Vagina (tissue), 2 donors: ENCODE measurements at regions not wholly inside any gene's neighbourhood (a gene's known extent, or its start where the extent isn't known, plus 50 kb on each side); places are given as distances from the start of the nearest gene placed in this dataset.

ENCODE experiments used
- DNase-seq, 2 donors: peaks; one replicate each; pipeline ENCODE4 v3.0.0-alpha.2; 2017; ENCODE audit errors: extremely low spot score in 2 of 2
- H3K27ac ChIP-seq: fragments of 200-600 bp; sonication (generic); one replicate; pipeline ENCODE4 v1.5.1; 2019
- H3K27me3 ChIP-seq: fragments of 200-600 bp; sonication (generic); one replicate; pipeline ENCODE4 v1.5.1; 2019
- H3K36me3 ChIP-seq, 2 donors: fragments of 200-600 bp; sonication (generic); one replicate each; pipeline ENCODE4 v1.5.1; 2017 to 2019
- H3K4me1 ChIP-seq: fragments of 200-600 bp; sonication (generic); one replicate; pipeline ENCODE4 v1.5.1; 2019
- H3K4me3 ChIP-seq, 2 donors: fragments of 200-600 bp; sonication (generic); 1 replicate in 1 of 2; 2 replicates in 1 of 2; pipeline ENCODE4 v1.5.1; 2016 to 2019
- H3K9me3 ChIP-seq: fragments of 200-600 bp; sonication (generic); one replicate; pipeline ENCODE4 v1.5.1; 2019
- POLR2A ChIP-seq, 2 donors: fragments of 450-650 bp; IDR thresholded peaks; one replicate each; pipeline ENCODE4 v1.6.1; 2017; ENCODE audit warnings: antibody characterized with exemption in 2 of 2, mild to moderate bottlenecking in 2 of 2, moderate library complexity in 2 of 2
- POLR2AphosphoS5 ChIP-seq, 2 donors: sonication (generic); formaldehyde crosslinking; IDR thresholded peaks; one replicate each; pipeline ENCODE4 v1.9.0; 2017; ENCODE audit warnings: antibody characterized with exemption in 2 of 2, mild to moderate bottlenecking in 2 of 2, low read depth in 1 of 2; ENCODE audit not compliant: insufficient read depth in 1 of 2
- intact Hi-C: fragments of 100-400 bp; cut with DNase I; formaldehyde crosslinking; loops from one replicate; pipeline ENCODE4 v1.15.1; 2023
- TF ChIP-seq, protein P1 (sequence below), 3 experiments: fragments of 450-650 bp in 2 of 3; fragments of 200-600 bp in 1 of 3; sonication (generic) in 1 of 3; IDR thresholded peaks; one replicate each; pipeline ENCODE4 v1.5.1; 2017 to 2019; ENCODE audit warnings: antibody characterized with exemption in 3 of 3, mild to moderate bottlenecking in 2 of 3, moderate library complexity in 2 of 3

GRCh38 chr5:167071981-167072610, 1219.3 kb upstream of the WWC1 start:
- Histone ChIP-seq H3K36me3 (no peaks in the 10 kb centered on the region), H3K27ac (no peak overlapping the region), H3K9me3 (no peaks in the 10 kb centered on the region), H3K27me3 (no peaks in the 10 kb centered on the region), H3K4me1 (no peaks in the 10 kb centered on the region), H3K4me3 (no peak overlapping the region)
- intact Hi-C loops, result no loop called here
- TF ChIP-seq, protein P1, sequence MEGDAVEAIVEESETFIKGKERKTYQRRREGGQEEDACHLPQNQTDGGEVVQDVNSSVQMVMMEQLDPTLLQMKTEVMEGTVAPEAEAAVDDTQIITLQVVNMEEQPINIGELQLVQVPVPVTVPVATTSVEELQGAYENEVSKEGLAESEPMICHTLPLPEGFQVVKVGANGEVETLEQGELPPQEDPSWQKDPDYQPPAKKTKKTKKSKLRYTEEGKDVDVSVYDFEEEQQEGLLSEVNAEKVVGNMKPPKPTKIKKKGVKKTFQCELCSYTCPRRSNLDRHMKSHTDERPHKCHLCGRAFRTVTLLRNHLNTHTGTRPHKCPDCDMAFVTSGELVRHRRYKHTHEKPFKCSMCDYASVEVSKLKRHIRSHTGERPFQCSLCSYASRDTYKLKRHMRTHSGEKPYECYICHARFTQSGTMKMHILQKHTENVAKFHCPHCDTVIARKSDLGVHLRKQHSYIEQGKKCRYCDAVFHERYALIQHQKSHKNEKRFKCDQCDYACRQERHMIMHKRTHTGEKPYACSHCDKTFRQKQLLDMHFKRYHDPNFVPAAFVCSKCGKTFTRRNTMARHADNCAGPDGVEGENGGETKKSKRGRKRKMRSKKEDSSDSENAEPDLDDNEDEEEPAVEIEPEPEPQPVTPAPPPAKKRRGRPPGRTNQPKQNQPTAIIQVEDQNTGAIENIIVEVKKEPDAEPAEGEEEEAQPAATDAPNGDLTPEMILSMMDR (IDR thresholded peaks at IDR 0.05), result no peak
- no peak for TF ChIP-seq POLR2A (IDR thresholded peaks at IDR 0.05)
- TF ChIP-seq POLR2AphosphoS5 (IDR thresholded peaks at IDR 0.05; ENCODE audit: insufficient read depth in 1 of 2, low read depth in 1 of 2), result no peak
- no peak for DNase-seq

DNA sequence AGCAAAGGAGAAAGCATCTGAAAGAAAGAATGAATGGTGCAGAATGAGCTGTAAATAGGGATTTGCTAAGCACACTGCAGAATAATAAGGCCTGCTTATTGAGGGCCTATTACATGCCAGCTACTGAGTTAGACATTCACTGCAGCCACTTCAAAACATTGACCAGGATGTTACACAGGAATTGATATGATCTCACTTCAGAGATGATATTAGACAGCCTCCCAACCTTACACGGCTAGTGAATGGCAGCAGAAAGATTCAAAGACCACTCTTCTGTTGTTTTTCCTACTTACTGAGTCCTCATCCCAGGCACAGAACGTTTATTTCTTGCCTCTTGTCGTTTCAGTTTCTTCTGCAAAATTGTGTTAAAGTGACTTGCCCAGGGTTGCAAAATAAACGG, 1209.9 kb upstream of the WWC1 start:
- H3K27me3 ChIP-seq, result no peaks in the 10 kb centered on the region
- no peaks in the 10 kb centered on the region for H3K4me1 ChIP-seq
- H3K27ac ChIP-seq, result no peak overlapping the region
- no peak overlapping the region for H3K4me3 ChIP-seq
- no peaks in the 10 kb centered on the region for H3K9me3 ChIP-seq
- intact Hi-C loops, result no loop called here
- no peaks in the 10 kb centered on the region for H3K36me3 ChIP-seq
- DNase-seq, result no peak
- TF ChIP-seq, protein P1 (IDR thresholded peaks at IDR 0.05), result no peak

DNA sequence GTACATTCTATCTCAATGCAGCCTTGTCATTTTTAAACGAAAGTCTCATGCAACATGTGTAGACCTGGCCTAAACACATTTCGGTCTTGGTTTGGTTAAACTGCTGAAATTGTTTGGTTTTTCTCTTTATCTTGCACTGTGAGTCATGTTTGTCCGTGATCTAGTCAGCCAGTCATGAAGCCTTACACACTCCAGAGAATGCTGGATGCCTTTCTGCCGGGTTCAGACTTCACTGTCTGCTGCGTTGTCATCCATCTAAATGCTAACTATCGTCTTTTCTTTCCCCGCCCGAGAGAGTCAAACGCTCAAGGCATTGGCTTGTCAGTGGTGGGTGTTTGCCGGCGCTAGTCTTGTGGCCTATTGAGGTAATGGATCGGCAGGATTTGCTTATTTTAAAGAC, 1194.6 kb upstream of the WWC1 start:
- Histone ChIP-seq H3K36me3 (no peaks in the 10 kb centered on the region), H3K27me3 (no peaks in the 10 kb centered on the region), H3K4me3 (no peak overlapping the region), H3K9me3 (no peaks in the 10 kb centered on the region), H3K4me1 (no peaks in the 10 kb centered on the region), H3K27ac (no peak overlapping the region)
- intact Hi-C loops, result no loop called here
- TF ChIP-seq POLR2A (IDR thresholded peaks at IDR 0.05) (no peak), POLR2AphosphoS5 (IDR thresholded peaks at IDR 0.05; ENCODE audit: insufficient read depth in 1 of 2, low read depth in 1 of 2) (no peak)
- TF ChIP-seq, protein P1 (IDR thresholded peaks at IDR 0.05), result no peak
- DNase-seq, result no peak

DNA sequence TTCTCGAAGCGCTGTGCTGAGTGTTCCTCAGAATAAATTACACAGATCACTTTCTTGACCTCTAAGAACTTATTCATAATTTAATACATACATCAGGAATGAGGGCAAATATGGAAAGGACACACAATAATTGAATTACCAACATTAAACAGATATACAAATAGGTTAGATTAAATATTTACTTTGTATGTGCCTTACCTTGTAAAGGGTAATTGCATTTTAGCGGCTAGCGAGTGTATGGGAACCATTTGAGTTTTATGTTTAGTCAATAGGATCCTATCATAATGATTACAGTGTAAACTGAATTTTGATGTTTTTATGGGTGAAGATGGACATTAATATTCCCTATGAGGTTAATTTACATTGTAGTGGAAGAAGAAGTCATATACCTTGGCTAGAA, 1187.1 kb upstream of the WWC1 start:
- Histone ChIP-seq H3K27me3 (no peaks in the 10 kb centered on the region), H3K36me3 (no peaks in the 10 kb centered on the region), H3K4me3 (no peak overlapping the region), H3K9me3 (no peaks in the 10 kb centered on the region), H3K27ac (no peak overlapping the region), H3K4me1 (no peaks in the 10 kb centered on the region)
- TF ChIP-seq POLR2A (IDR thresholded peaks at IDR 0.05), result no peak
- TF ChIP-seq, protein P1 (IDR thresholded peaks at IDR 0.05), result no peak
- TF ChIP-seq POLR2AphosphoS5 (IDR thresholded peaks at IDR 0.05; ENCODE audit: insufficient read depth in 1 of 2, low read depth in 1 of 2), result no peak
- DNase-seq, result no peak
- intact Hi-C loops, result no loop called here

- Histone ChIP-seq H3K4me1 (no peaks in the 10 kb centered on the region), H3K27ac (no peak overlapping the region), H3K27me3 (no peaks in the 10 kb centered on the region), H3K4me3 (no peak overlapping the region), H3K9me3 (no peaks in the 10 kb centered on the region), H3K36me3 (no peaks in the 10 kb centered on the region)
- TF ChIP-seq POLR2AphosphoS5 (IDR thresholded peaks at IDR 0.05; ENCODE audit: insufficient read depth in 1 of 2, low read depth in 1 of 2) (no peak), POLR2A (IDR thresholded peaks at IDR 0.05) (no peak)
- TF ChIP-seq, protein P1 (IDR thresholded peaks at IDR 0.05), result no peak
- DNase-seq, result no peak
- intact Hi-C loops, result no loop called here
Measured at GRCh38 chr5:167105941-167106340, 1185.5 kb upstream of the WWC1 start.
